ENCODE measurements at regions not wholly inside any gene's neighbourhood (a gene's known extent, or its start where the extent isn't known, plus 50 kb on each side); places are given as distances from the start of the nearest gene placed in this dataset.

DNA sequence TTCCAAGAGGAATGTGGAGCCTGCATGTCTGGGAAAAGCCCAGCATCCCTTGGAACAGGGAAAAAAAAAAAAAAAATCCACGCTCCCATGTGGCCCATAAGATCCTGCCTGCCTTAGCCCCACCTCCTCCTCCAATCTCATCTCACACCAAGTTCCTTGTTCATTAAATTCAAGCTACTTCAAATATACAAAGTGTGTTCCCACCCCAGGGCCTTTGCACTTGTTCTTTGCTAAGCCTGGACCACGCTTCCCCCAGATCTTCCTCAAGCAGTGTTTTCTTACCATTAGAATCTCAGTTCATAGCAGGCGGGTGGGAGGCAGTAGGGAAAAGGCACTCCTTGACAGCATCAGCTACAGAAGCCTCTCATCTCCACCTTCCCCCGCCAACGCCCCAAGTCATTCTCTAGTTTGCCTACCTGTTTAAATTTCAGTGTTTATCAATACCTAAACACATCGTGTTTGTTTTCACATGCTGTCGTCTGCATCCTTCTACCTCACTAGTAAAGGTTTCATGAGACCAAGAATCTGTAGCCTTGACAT lies 262.8 kb downstream of the FGFR2 start:
- TF ChIP-seq, protein P1, sequence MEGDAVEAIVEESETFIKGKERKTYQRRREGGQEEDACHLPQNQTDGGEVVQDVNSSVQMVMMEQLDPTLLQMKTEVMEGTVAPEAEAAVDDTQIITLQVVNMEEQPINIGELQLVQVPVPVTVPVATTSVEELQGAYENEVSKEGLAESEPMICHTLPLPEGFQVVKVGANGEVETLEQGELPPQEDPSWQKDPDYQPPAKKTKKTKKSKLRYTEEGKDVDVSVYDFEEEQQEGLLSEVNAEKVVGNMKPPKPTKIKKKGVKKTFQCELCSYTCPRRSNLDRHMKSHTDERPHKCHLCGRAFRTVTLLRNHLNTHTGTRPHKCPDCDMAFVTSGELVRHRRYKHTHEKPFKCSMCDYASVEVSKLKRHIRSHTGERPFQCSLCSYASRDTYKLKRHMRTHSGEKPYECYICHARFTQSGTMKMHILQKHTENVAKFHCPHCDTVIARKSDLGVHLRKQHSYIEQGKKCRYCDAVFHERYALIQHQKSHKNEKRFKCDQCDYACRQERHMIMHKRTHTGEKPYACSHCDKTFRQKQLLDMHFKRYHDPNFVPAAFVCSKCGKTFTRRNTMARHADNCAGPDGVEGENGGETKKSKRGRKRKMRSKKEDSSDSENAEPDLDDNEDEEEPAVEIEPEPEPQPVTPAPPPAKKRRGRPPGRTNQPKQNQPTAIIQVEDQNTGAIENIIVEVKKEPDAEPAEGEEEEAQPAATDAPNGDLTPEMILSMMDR (IDR thresholded peaks at IDR 0.05 in 2 of 3, conservative IDR thresholded peaks at IDR 0.05 in 1 of 3; ENCODE audit: control insufficient read depth in 2 of 3, extremely low read depth in 1 of 3, insufficient read depth in 1 of 3, low read depth in 3 of 3, low read length in 3 of 3) = no peak
- no peak for TF ChIP-seq BHLHE40 (IDR thresholded peaks at IDR 0.05; ENCODE audit: borderline replicate concordance in 1 of 2, low read depth in 2 of 2, low read length in 1 of 2)
- TF ChIP-seq POLR2A (IDR thresholded peaks at IDR 0.05; ENCODE audit: low read depth, low read length) = no peak

Measured in GM12878 (cell line).